Esophagus squamous epithelium (tissue), 5 donors: ENCODE measurements at regions not wholly inside any gene's neighbourhood (a gene's known extent, or its start where the extent isn't known, plus 50 kb on each side); places are given as distances from the start of the nearest gene placed in this dataset.

ENCODE experiments used
- DNase-seq: peaks from one replicate; lab custom pipeline; 2025; lab: John Stamatoyannopoulos, UW
- H3K27ac ChIP-seq, 4 donors: fragments of 200-600 bp; sonication (generic); one replicate each; pipeline ENCODE4 v1.5.1; 2016 to 2019; ENCODE audit warnings: mild to moderate bottlenecking in 1 of 4
- H3K27me3 ChIP-seq, 4 donors: fragments of 200-600 bp; sonication (generic); 1 replicate in 3 of 4; 2 replicates in 1 of 4; pipeline versions ENCODE4 v1.5.1 to v1.6.0; 2017 to 2021; ENCODE audit warnings: antibody characterized with exemption in 1 of 4
- H3K36me3 ChIP-seq, 3 donors: fragments of 200-600 bp; sonication (generic); one replicate each; pipeline ENCODE4 v1.5.1; 2016 to 2019
- H3K4me1 ChIP-seq, 3 donors: fragments of 200-600 bp; sonication (generic); one replicate each; pipeline ENCODE4 v1.5.1; 2017 to 2019
- H3K4me3 ChIP-seq, 4 donors: fragments of 200-600 bp; sonication (generic); 1 replicate in 3 of 4; 2 replicates in 1 of 4; pipeline ENCODE4 v1.5.1; 2016 to 2019; ENCODE audit warnings: mild to moderate bottlenecking in 2 of 4, moderate library complexity in 1 of 4
- H3K9me3 ChIP-seq, 3 donors: fragments of 200-600 bp; sonication (generic); one replicate each; pipeline ENCODE4 v1.5.1; 2016 to 2019
- CTCF ChIP-seq, 6 experiments: fragments of 450-650 bp in 4 of 6; fragments of 200-600 bp in 2 of 6; sonication (generic) in 2 of 6; IDR thresholded peaks; one replicate each; pipeline ENCODE4 v1.5.1; 2016 to 2019; ENCODE audit warnings: antibody characterized with exemption in 6 of 6, mild to moderate bottlenecking in 4 of 6, moderate library complexity in 4 of 6
- POLR2A ChIP-seq, 4 donors: fragments of 450-650 bp; IDR thresholded peaks; one replicate each; pipeline ENCODE4 v1.6.1; 2017; ENCODE audit warnings: antibody characterized with exemption in 4 of 4, mild to moderate bottlenecking in 4 of 4, moderate library complexity in 3 of 4
- WGBS, 2 donors: methylation state at CpG; one replicate each; pipeline ENCODE4 v1.1.5; 2018; 5-methylcytosine and 5-hydroxymethylcytosine counted together
- intact Hi-C: fragments of 100-400 bp; cut with DNase I; formaldehyde crosslinking; loops from one replicate; pipeline ENCODE4 v1.15.0; 2022
- donor health status: DM: yes; HTN: yes; CAD: no.

- no peak for DNase-seq
- no peaks in the 10 kb centered on the region for H3K4me1 ChIP-seq
- no peak overlapping the region for H3K4me3 ChIP-seq
- H3K9me3 ChIP-seq: no peaks in the 10 kb centered on the region
- no peak for TF ChIP-seq POLR2A (IDR thresholded peaks at IDR 0.05)
- TF ChIP-seq CTCF (IDR thresholded peaks at IDR 0.05): no peak
- H3K27me3 ChIP-seq: no peaks in the 10 kb centered on the region
- 36% methylated on average over 5 of the region's 5 CpGs for WGBS, 2 donors
- no peaks in the 10 kb centered on the region for H3K36me3 ChIP-seq
- intact Hi-C loops: no loop called here
- no peak overlapping the region for H3K27ac ChIP-seq
Observed at GRCh38 chr6:114707081-114707620, 364.3 kb upstream of the HS3ST5 start.

GRCh38 chr6:114690625-114691024, 347.8 kb upstream of the HS3ST5 start:
- 71 to 82% methylated on average over 3 to 4 of the region's 4 CpGs for WGBS, 2 donors
- no peaks in the 10 kb centered on the region for H3K4me1 ChIP-seq
- no peaks in the 10 kb centered on the region for H3K9me3 ChIP-seq
- H3K4me3 ChIP-seq: no peak overlapping the region
- H3K36me3 ChIP-seq: no peaks in the 10 kb centered on the region
- DNase-seq: no peak
- H3K27me3 ChIP-seq: no peaks in the 10 kb centered on the region
- TF ChIP-seq POLR2A (IDR thresholded peaks at IDR 0.05) (no peak), CTCF (IDR thresholded peaks at IDR 0.05) (no peak)
- intact Hi-C loops: no loop called here
- no peak overlapping the region for H3K27ac ChIP-seq

- no peaks in the 10 kb centered on the region for H3K36me3 ChIP-seq
- peaks cover 0 to 15% (median 0%) of the 10 kb centered on the region in 3 donors for H3K9me3 ChIP-seq
- no peaks in the 10 kb centered on the region for H3K27me3 ChIP-seq
- no peaks in the 10 kb centered on the region for H3K4me1 ChIP-seq
- WGBS, 2 donors: 80 to 90% methylated on average over 2 of the region's 2 CpGs
- intact Hi-C loops: no loop called here
- H3K27ac ChIP-seq: no peak overlapping the region
- TF ChIP-seq POLR2A (IDR thresholded peaks at IDR 0.05) (no peak), CTCF (IDR thresholded peaks at IDR 0.05) (no peak)
- H3K4me3 ChIP-seq: no peak overlapping the region
- no peak for DNase-seq
Observed at GRCh38 chr6:114659513-114659912, 316.7 kb upstream of the HS3ST5 start.

- WGBS, 2 donors: 30% methylated on average over 2 of the region's 2 CpGs
- H3K27ac ChIP-seq: no peak overlapping the region
- no peak for DNase-seq
Observed at GRCh38 chr6:114651611-114652010, 308.8 kb upstream of the HS3ST5 start.

GRCh38 chr6:114650891-114651290, 308.1 kb upstream of the HS3ST5 start:
- no peaks in the 10 kb centered on the region for H3K27me3 ChIP-seq

More at GRCh38 chr6:114651611-114652010, 308.8 kb upstream of the HS3ST5 start:
- no peaks in the 10 kb centered on the region for H3K27me3 ChIP-seq
- H3K4me3 ChIP-seq: no peak overlapping the region
- no peaks in the 10 kb centered on the region for H3K36me3 ChIP-seq
- intact Hi-C loops: no loop called here
- no peaks in the 10 kb centered on the region for H3K4me1 ChIP-seq
- H3K9me3 ChIP-seq: no peaks in the 10 kb centered on the region
- no peak for TF ChIP-seq POLR2A (IDR thresholded peaks at IDR 0.05)
- TF ChIP-seq CTCF (IDR thresholded peaks at IDR 0.05): no peak

More at GRCh38 chr6:114650891-114651290, 308.1 kb upstream of the HS3ST5 start:
- DNase-seq: no peak
- H3K27ac ChIP-seq: no peak overlapping the region
- H3K9me3 ChIP-seq: no peaks in the 10 kb centered on the region
- intact Hi-C loops: no loop called here
- no peak overlapping the region for H3K4me3 ChIP-seq
- H3K36me3 ChIP-seq: no peaks in the 10 kb centered on the region
- no peaks in the 10 kb centered on the region for H3K4me1 ChIP-seq
- TF ChIP-seq POLR2A (IDR thresholded peaks at IDR 0.05): no peak
- TF ChIP-seq CTCF (IDR thresholded peaks at IDR 0.05): no peak
- WGBS, 2 donors: 67 to 86% methylated on average over 2 of the region's 2 CpGs
